GM23248 (cell line): ENCODE measurements at regions not wholly inside any gene's neighbourhood (a gene's known extent, or its start where the extent isn't known, plus 50 kb on each side); places are given as distances from the start of the nearest gene placed in this dataset.
A peak's percentile ranks its signal among the peaks of the same experiment; 100 is the strongest.

Source experiments
- DNase-seq: peaks from one replicate; pipeline ENCODE4 v3.0.0-alpha.2; 2015
- H2AFZ ChIP-seq: fragments of 200-600 bp; sonication (generic); 2 replicates; pipeline ENCODE4 v1.6.1; 2016; ENCODE audit warnings: antibody characterized with exemption
- H3F3A ChIP-seq: fragments of 200-600 bp; sonication (generic); 2 replicates; pipeline ENCODE4 v1.6.1; 2016; ENCODE audit warnings: mild to moderate bottlenecking, antibody characterized with exemption, mixed run types; ENCODE audit not compliant: insufficient read depth
- H3K27ac ChIP-seq: fragments of 200-600 bp; sonication (generic); 2 replicates; pipeline ENCODE4 v1.5.1; 2016; ENCODE audit warnings: mild to moderate bottlenecking
- H3K27me3 ChIP-seq: fragments of 200-600 bp; sonication (generic); replicated peaks from 2 replicates; pipeline ENCODE4 v1.6.1; 2016; ENCODE audit warnings: mild to moderate bottlenecking; ENCODE audit not compliant: insufficient read depth
- H3K36me3 ChIP-seq: fragments of 200-600 bp; sonication (generic); 2 replicates; pipeline ENCODE4 v1.6.1; 2016; ENCODE audit warnings: low read depth, mild to moderate bottlenecking
- H3K4me1 ChIP-seq: fragments of 200-600 bp; sonication (generic); 2 replicates; pipeline ENCODE4 v1.6.1; 2016; ENCODE audit warnings: mild to moderate bottlenecking; ENCODE audit not compliant: insufficient read depth
- H3K4me2 ChIP-seq: fragments of 200-600 bp; sonication (generic); one replicate; pipeline ENCODE4 v1.6.1; 2016; ENCODE audit warnings: mild to moderate bottlenecking; ENCODE audit not compliant: unreplicated experiment
- H3K4me3 ChIP-seq: fragments of 200-600 bp; sonication (generic); 2 replicates; pipeline ENCODE4 v1.5.1; 2016; ENCODE audit warnings: mild to moderate bottlenecking
- H3K79me2 ChIP-seq: fragments of 200-600 bp; sonication (generic); 2 replicates; pipeline ENCODE4 v1.6.1; 2016; ENCODE audit warnings: mild to moderate bottlenecking; ENCODE audit not compliant: insufficient read depth
- H3K9ac ChIP-seq: fragments of 200-600 bp; sonication (generic); 2 replicates; pipeline ENCODE4 v1.6.1; 2016; ENCODE audit warnings: mild to moderate bottlenecking
- H3K9me2 ChIP-seq: fragments of 200-600 bp; sonication (generic); 2 replicates; pipeline ENCODE4 v1.6.1; 2016; ENCODE audit warnings: mixed run types, mild to moderate bottlenecking, moderate library complexity; ENCODE audit not compliant: insufficient read depth
- H3K9me3 ChIP-seq: fragments of 200-600 bp; sonication (generic); one replicate; pipeline ENCODE4 v1.6.1; 2017; ENCODE audit warnings: low read depth
- H4K20me1 ChIP-seq: fragments of 200-600 bp; sonication (generic); 2 replicates; pipeline ENCODE4 v1.6.0; 2016; ENCODE audit not compliant: insufficient read depth
- EZH2 ChIP-seq: fragments of 200-600 bp; sonication (generic); IDR thresholded peaks from 2 replicates; pipeline ENCODE4 v1.6.1; 2018; ENCODE audit warnings: antibody characterized with exemption, mild to moderate bottlenecking; ENCODE audit not compliant: insufficient read depth, poor library complexity, severe bottlenecking
- EZH2phosphoT487 ChIP-seq: fragments of 200-600 bp; sonication (generic); IDR thresholded peaks from 2 replicates; pipeline ENCODE4 v1.6.1; 2018; ENCODE audit warnings: antibody characterized with exemption, moderate library complexity, mild to moderate bottlenecking, low read depth; ENCODE audit not compliant: insufficient read depth
- WGBS, 2 experiments: methylation state at CpG; one replicate each; pipeline ENCODE4 v1.1.6; 2015 to 2017; ENCODE audit warnings: low lambda C conversion rate in 2 of 2, low coverage in 1 of 2; ENCODE audit errors: missing lambda C conversion rate in 2 of 2; 5-methylcytosine and 5-hydroxymethylcytosine counted together
- in situ Hi-C: fragments of 300-500 bp; cut with MboI; formaldehyde crosslinking; loops from 2 replicates; pipeline ENCODE4 v1.15.0; 2020

GRCh38 chr7:86469680-86470295 lies 173.9 kb upstream of the GRM3 start:
- WGBS, 2 experiments: 37 to 38% methylated on average over 9 of the region's 9 CpGs
- in situ Hi-C loops: loop anchor here (10.0 kb wide), 1 partner anchor 575 kb away; no protein-coding TSS in a partner anchor

GRCh38 chr7:86454753-86455152 lies 189.0 kb upstream of the GRM3 start:
- no peaks in the 10 kb centered on the region for H3K9me2 ChIP-seq
- no peak for TF ChIP-seq EZH2
- no peak for TF ChIP-seq EZH2phosphoT487
- H3K9me3 ChIP-seq: no peaks in the 10 kb centered on the region
- in situ Hi-C loops: no loop called here
- no peak overlapping the region for H3K27ac ChIP-seq
- H2AFZ ChIP-seq: no peak overlapping the region
- no peaks in the 10 kb centered on the region for H4K20me1 ChIP-seq
- DNase-seq: no peak
- H3F3A ChIP-seq: no peaks in the 10 kb centered on the region
- no peaks in the 10 kb centered on the region for H3K79me2 ChIP-seq
- WGBS, 2 experiments: 65 to 70% methylated on average over 2 of the region's 2 CpGs
- H3K4me1 ChIP-seq: no peaks in the 10 kb centered on the region
- H3K4me2 ChIP-seq: no peak overlapping the region
- no peak overlapping the region for H3K4me3 ChIP-seq
- H3K36me3 ChIP-seq: no peaks in the 10 kb centered on the region
- H3K9ac ChIP-seq: no peak overlapping the region
- no peaks in the 10 kb centered on the region for H3K27me3 ChIP-seq

More at GRCh38 chr7:86469680-86470295, 173.9 kb upstream of the GRM3 start:
- Histone ChIP-seq H3K9me3 (no peaks in the 10 kb centered on the region), H2AFZ (no peak overlapping the region), H3K79me2 (no peaks in the 10 kb centered on the region), H3K4me3 (no peak overlapping the region), H3K9ac (no peak overlapping the region), H3F3A (no peaks in the 10 kb centered on the region), H3K27me3 (no peaks in the 10 kb centered on the region), H3K4me1 (no peaks in the 10 kb centered on the region), H3K27ac (no peak overlapping the region), H3K9me2 (no peaks in the 10 kb centered on the region), H3K4me2 (no peak overlapping the region), H4K20me1 (no peaks in the 10 kb centered on the region), H3K36me3 (no peaks in the 10 kb centered on the region)
- TF ChIP-seq EZH2 (no peak), EZH2phosphoT487 (no peak)
- peak; percentile 82 for DNase-seq

- no peak overlapping the region for H3K4me3 ChIP-seq
- H3K9me2 ChIP-seq: no peaks in the 10 kb centered on the region
- in situ Hi-C loops: no loop called here
- H3K27me3 ChIP-seq: no peaks in the 10 kb centered on the region
- TF ChIP-seq EZH2: no peak
- TF ChIP-seq EZH2phosphoT487: no peak
- no peak overlapping the region for H3K9ac ChIP-seq
- H3K79me2 ChIP-seq: no peaks in the 10 kb centered on the region
- H3K4me1 ChIP-seq: no peaks in the 10 kb centered on the region
- H3K36me3 ChIP-seq: no peaks in the 10 kb centered on the region
- 54 to 56% methylated on average over 1 of the region's 1 CpG for WGBS, 2 experiments
- no peaks in the 10 kb centered on the region for H4K20me1 ChIP-seq
- no peak overlapping the region for H3K4me2 ChIP-seq
- H3F3A ChIP-seq: no peaks in the 10 kb centered on the region
- H3K9me3 ChIP-seq: no peaks in the 10 kb centered on the region
- no peak overlapping the region for H3K27ac ChIP-seq
- H2AFZ ChIP-seq: no peak overlapping the region
- no peak for DNase-seq
Measured at GRCh38 chr7:86453454-86453853, 190.3 kb upstream of the GRM3 start.

GRCh38 chr7:86448856-86449255 lies 194.9 kb upstream of the GRM3 start:
- no peak for TF ChIP-seq EZH2
- no peak for TF ChIP-seq EZH2phosphoT487
- H3K36me3 ChIP-seq: no peaks in the 10 kb centered on the region
- no peaks in the 10 kb centered on the region for H3K4me1 ChIP-seq
- no peak overlapping the region for H3K9ac ChIP-seq
- no peak overlapping the region for H2AFZ ChIP-seq
- no peak overlapping the region for H3K27ac ChIP-seq
- no peaks in the 10 kb centered on the region for H3K9me2 ChIP-seq
- H3K9me3 ChIP-seq: no peaks in the 10 kb centered on the region
- 14 to 16% methylated on average over 3 of the region's 3 CpGs for WGBS, 2 experiments
- H3K27me3 ChIP-seq: no peaks in the 10 kb centered on the region
- H3F3A ChIP-seq: no peaks in the 10 kb centered on the region
- in situ Hi-C loops: no loop called here
- no peak overlapping the region for H3K4me2 ChIP-seq
- DNase-seq: no peak
- H4K20me1 ChIP-seq: no peaks in the 10 kb centered on the region
- H3K79me2 ChIP-seq: no peaks in the 10 kb centered on the region
- H3K4me3 ChIP-seq: no peak overlapping the region

GRCh38 chr7:86445285-86445684 lies 198.4 kb upstream of the GRM3 start:
- no peak overlapping the region for H2AFZ ChIP-seq
- in situ Hi-C loops: no loop called here
- H3F3A ChIP-seq: no peaks in the 10 kb centered on the region
- no peak overlapping the region for H3K9ac ChIP-seq
- H3K27ac ChIP-seq: no peak overlapping the region
- no peaks in the 10 kb centered on the region for H3K4me1 ChIP-seq
- H3K4me3 ChIP-seq: no peak overlapping the region
- no peaks in the 10 kb centered on the region for H3K79me2 ChIP-seq
- no peaks in the 10 kb centered on the region for H3K9me3 ChIP-seq
- H4K20me1 ChIP-seq: no peaks in the 10 kb centered on the region
- H3K36me3 ChIP-seq: no peaks in the 10 kb centered on the region
- H3K9me2 ChIP-seq: no peaks in the 10 kb centered on the region
- DNase-seq: no peak
- TF ChIP-seq EZH2phosphoT487: no peak
- no peak for TF ChIP-seq EZH2
- H3K4me2 ChIP-seq: no peak overlapping the region
- no peaks in the 10 kb centered on the region for H3K27me3 ChIP-seq
